ENCODE measurements at regions not wholly inside any gene's neighbourhood (a gene's known extent, or its start where the extent isn't known, plus 50 kb on each side); places are given as distances from the start of the nearest gene placed in this dataset.
"Not testable (repeated sequence)": the region's sequence is repeated elsewhere in the genome, so short reads cannot be mapped to it uniquely, and the experiment has no call there.

- no peak for DNase-seq
Observed at GRCh38 chr7:106448346-106448991, 163.7 kb upstream of the NAMPT start.

GRCh38 chr7:106447318-106447847, 162.6 kb upstream of the NAMPT start:
- no peak for DNase-seq

- DNase-seq, result not testable (repeated sequence)
Observed at GRCh38 chr7:106445366-106445765, 160.6 kb upstream of the NAMPT start.

- no peak for DNase-seq
Observed at GRCh38 chr7:106444068-106444655, 159.4 kb upstream of the NAMPT start.

GRCh38 chr7:106443156-106443555, 158.4 kb upstream of the NAMPT start:
- DNase-seq, result no peak

- no peak for DNase-seq
Observed at GRCh38 chr7:106442476-106442875, 157.7 kb upstream of the NAMPT start.

- not testable (repeated sequence) for DNase-seq
Observed at GRCh38 chr7:106441343-106441742, 156.6 kb upstream of the NAMPT start.

GRCh38 chr7:106436933-106437332, 152.2 kb upstream of the NAMPT start:
- DNase-seq, result not testable (repeated sequence)

- DNase-seq, result no peak
Observed at GRCh38 chr7:106433377-106433776, 148.6 kb upstream of the NAMPT start.

- no peak for DNase-seq
Observed at GRCh38 chr7:106430535-106431455, 146.0 kb upstream of the NAMPT start.

GRCh38 chr7:106430103-106430502, 145.3 kb upstream of the NAMPT start:
- DNase-seq, result no peak

- no peak for DNase-seq
Observed at GRCh38 chr7:106426803-106427202, 142.0 kb upstream of the NAMPT start.

GRCh38 chr7:106425017-106425719, 140.4 kb upstream of the NAMPT start:
- peak; percentile 48 to 59 for DNase-seq

- DNase-seq, result no peak
Observed at GRCh38 chr7:106424476-106425016, 139.8 kb upstream of the NAMPT start.

- DNase-seq, result no peak
Observed at GRCh38 chr7:106423821-106424475, 139.2 kb upstream of the NAMPT start.

GRCh38 chr7:106423111-106423510, 138.3 kb upstream of the NAMPT start:
- DNase-seq, result no peak

GRCh38 chr7:106421181-106421762, 136.5 kb upstream of the NAMPT start:
- no peak for DNase-seq

GRCh38 chr7:106420736-106421135, 136.0 kb upstream of the NAMPT start:
- no peak for DNase-seq

- DNase-seq, result no peak
Observed at GRCh38 chr7:106420210-106420609, 135.4 kb upstream of the NAMPT start.

GRCh38 chr7:106419455-106420182, 134.8 kb upstream of the NAMPT start:
- DNase-seq, result no peak

- DNase-seq, result no peak
Observed at GRCh38 chr7:106418526-106418925, 133.7 kb upstream of the NAMPT start.

All from activated CD4-positive, alpha-beta T cell treated with anti-CD3 and anti-CD28 coated beads, Interleukin-2, amount 50 U/mL, for 4 hours (primary cell).